ENCODE measurements at regions not wholly inside any gene's neighbourhood (a gene's known extent, or its start where the extent isn't known, plus 50 kb on each side); places are given as distances from the start of the nearest gene placed in this dataset.

DNA sequence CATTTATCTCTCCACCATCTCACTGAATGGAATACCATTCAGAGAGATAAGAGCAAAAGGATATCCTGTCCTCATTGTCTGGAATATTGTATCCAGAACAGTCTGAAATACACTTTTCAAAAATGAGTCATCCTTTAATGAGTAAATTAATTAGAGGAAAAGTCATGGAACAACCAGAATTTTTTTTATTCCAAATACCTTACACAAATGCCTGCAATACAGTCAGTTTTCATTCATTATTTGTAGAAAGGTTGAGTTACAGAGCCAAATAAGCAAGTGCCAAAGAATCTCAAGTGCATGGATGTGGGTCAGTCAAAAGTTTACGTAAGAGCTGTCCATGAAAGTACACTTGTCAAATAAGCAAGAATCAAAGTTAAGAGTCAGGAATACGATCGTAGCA is 482.6 kb downstream of the IPMK start:
- no peak overlapping the region for H3K27ac ChIP-seq (ENCODE audit: low read length)
- H3K36me3 ChIP-seq (ENCODE audit: control insufficient read depth in 1 of 2, insufficient read depth in 2 of 2, low read length in 2 of 2): no peaks in the 10 kb centered on the region
- H3K4me3 ChIP-seq (ENCODE audit: low read depth in 1 of 2, low read length in 2 of 2): no peak overlapping the region
- H3K4me1 ChIP-seq (ENCODE audit: control insufficient read depth in 1 of 2, insufficient read depth in 2 of 2, low read length in 2 of 2): no peaks in the 10 kb centered on the region
- H3K9me3 ChIP-seq (ENCODE audit: control insufficient read depth in 1 of 2, low read length in 2 of 2): no peaks in the 10 kb centered on the region
- H3K27me3 ChIP-seq (ENCODE audit: low read depth, low read length): no peaks in the 10 kb centered on the region

GRCh38 chr10:57776688-57777432 is 490.8 kb downstream of the IPMK start:
- H3K9me3 ChIP-seq (ENCODE audit: control insufficient read depth in 1 of 2, low read length in 2 of 2): no peaks in the 10 kb centered on the region
- H3K27ac ChIP-seq (ENCODE audit: low read length): no peak overlapping the region
- no peaks in the 10 kb centered on the region for H3K27me3 ChIP-seq (ENCODE audit: low read depth, low read length)
- no peak overlapping the region for H3K4me3 ChIP-seq (ENCODE audit: low read depth in 1 of 2, low read length in 2 of 2)
- H3K36me3 ChIP-seq (ENCODE audit: control insufficient read depth in 1 of 2, insufficient read depth in 2 of 2, low read length in 2 of 2): no peaks in the 10 kb centered on the region
- no peaks in the 10 kb centered on the region for H3K4me1 ChIP-seq (ENCODE audit: control insufficient read depth in 1 of 2, insufficient read depth in 2 of 2, low read length in 2 of 2)

- Histone ChIP-seq H3K4me3 (ENCODE audit: low read depth in 1 of 2, low read length in 2 of 2) (no peak overlapping the region), H3K36me3 (ENCODE audit: control insufficient read depth in 1 of 2, insufficient read depth in 2 of 2, low read length in 2 of 2) (no peaks in the 10 kb centered on the region), H3K9me3 (ENCODE audit: control insufficient read depth in 1 of 2, low read length in 2 of 2) (no peaks in the 10 kb centered on the region)
Observed at GRCh38 chr10:57775250-57775649, 492.4 kb downstream of the IPMK start.

DNA sequence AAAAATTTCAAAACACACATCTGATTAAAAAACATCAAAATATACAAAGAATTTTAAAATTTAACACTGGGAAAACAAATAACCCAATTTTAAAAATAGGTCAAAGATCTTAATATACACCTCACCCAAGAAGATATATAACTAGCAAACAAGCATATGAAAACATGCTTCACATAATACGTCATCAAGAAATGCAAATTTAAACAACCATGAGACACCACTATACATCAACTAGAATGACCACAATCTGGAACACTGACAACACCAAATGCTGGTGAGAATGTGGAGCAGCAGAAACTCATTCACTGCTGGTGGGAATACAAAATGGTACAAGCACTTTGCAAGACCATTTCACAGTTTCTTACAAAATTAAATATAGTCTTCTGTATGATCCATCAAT is 498.4 kb downstream of the IPMK start:
- Histone ChIP-seq H3K27ac (ENCODE audit: low read length) (no peak overlapping the region), H3K27me3 (ENCODE audit: low read depth, low read length) (no peaks in the 10 kb centered on the region), H3K36me3 (ENCODE audit: control insufficient read depth in 1 of 2, insufficient read depth in 2 of 2, low read length in 2 of 2) (no peaks in the 10 kb centered on the region), H3K4me3 (ENCODE audit: low read depth in 1 of 2, low read length in 2 of 2) (no peak overlapping the region), H3K4me1 (ENCODE audit: control insufficient read depth in 1 of 2, insufficient read depth in 2 of 2, low read length in 2 of 2) (no peaks in the 10 kb centered on the region), H3K9me3 (ENCODE audit: control insufficient read depth in 1 of 2, low read length in 2 of 2) (no peaks in the 10 kb centered on the region)

More at GRCh38 chr10:57775250-57775649, 492.4 kb downstream of the IPMK start:
- H3K27ac ChIP-seq (ENCODE audit: low read length): no peak overlapping the region
- H3K4me1 ChIP-seq (ENCODE audit: control insufficient read depth in 1 of 2, insufficient read depth in 2 of 2, low read length in 2 of 2): no peaks in the 10 kb centered on the region
- H3K27me3 ChIP-seq (ENCODE audit: low read depth, low read length): no peaks in the 10 kb centered on the region

DNA sequence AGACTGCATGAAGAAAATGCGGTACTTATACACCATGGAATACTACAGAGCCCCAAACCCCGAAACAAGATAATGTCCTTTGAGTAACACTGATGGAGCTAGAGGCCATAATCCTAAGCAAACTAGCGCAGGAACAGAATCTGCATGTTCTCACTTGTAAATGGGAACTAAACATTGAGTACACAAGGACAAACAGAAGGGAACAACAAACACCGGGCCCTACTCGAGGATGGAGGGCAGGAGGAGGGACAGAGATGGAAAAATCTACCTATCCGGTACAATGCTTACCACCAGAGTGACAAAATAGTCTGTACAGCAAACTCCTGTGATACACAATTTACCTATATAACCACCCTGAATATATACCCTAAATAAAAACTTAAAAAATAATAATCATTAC is 507.9 kb downstream of the IPMK start:
- H3K4me1 ChIP-seq (ENCODE audit: control insufficient read depth in 1 of 2, insufficient read depth in 2 of 2, low read length in 2 of 2): no peaks in the 10 kb centered on the region
- H3K27me3 ChIP-seq (ENCODE audit: low read depth, low read length): no peaks in the 10 kb centered on the region
- no peak overlapping the region for H3K4me3 ChIP-seq (ENCODE audit: low read depth in 1 of 2, low read length in 2 of 2)
- H3K9me3 ChIP-seq (ENCODE audit: control insufficient read depth in 1 of 2, low read length in 2 of 2): no peaks in the 10 kb centered on the region
- H3K36me3 ChIP-seq (ENCODE audit: control insufficient read depth in 1 of 2, insufficient read depth in 2 of 2, low read length in 2 of 2): no peaks in the 10 kb centered on the region
- H3K27ac ChIP-seq (ENCODE audit: low read length): no peak overlapping the region

DNA sequence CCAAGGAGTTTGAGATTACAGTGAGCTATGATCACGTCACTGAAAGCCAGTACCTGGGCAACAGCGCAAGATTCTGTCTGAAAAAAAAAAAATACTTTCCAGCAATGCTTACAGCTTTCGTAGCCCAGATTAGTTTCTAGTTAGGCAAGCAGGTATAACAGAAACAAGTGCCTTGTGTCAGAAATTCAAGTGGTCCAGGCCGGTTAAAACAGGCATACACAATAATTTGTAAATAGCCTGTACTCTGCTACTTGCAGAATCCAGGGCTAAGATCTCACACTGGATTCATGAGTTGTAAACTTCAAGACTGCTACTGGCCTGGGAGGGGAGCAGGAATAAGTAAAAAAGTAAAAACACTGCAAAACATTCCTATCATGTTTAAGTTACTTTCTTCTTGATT is 512.9 kb downstream of the IPMK start:
- no peaks in the 10 kb centered on the region for H3K36me3 ChIP-seq (ENCODE audit: control insufficient read depth in 1 of 2, insufficient read depth in 2 of 2, low read length in 2 of 2)
- H3K9me3 ChIP-seq (ENCODE audit: control insufficient read depth in 1 of 2, low read length in 2 of 2): peaks cover 0 to 3% of the 10 kb centered on the region in 2 donors
- no peak overlapping the region for H3K4me3 ChIP-seq (ENCODE audit: low read depth in 1 of 2, low read length in 2 of 2)
- H3K4me1 ChIP-seq (ENCODE audit: control insufficient read depth in 1 of 2, insufficient read depth in 2 of 2, low read length in 2 of 2): no peaks in the 10 kb centered on the region
- no peaks in the 10 kb centered on the region for H3K27me3 ChIP-seq (ENCODE audit: low read depth, low read length)
- no peak overlapping the region for H3K27ac ChIP-seq (ENCODE audit: low read length)

- Histone ChIP-seq H3K27ac (ENCODE audit: low read length) (no peak overlapping the region), H3K36me3 (ENCODE audit: control insufficient read depth in 1 of 2, insufficient read depth in 2 of 2, low read length in 2 of 2) (no peaks in the 10 kb centered on the region), H3K4me3 (ENCODE audit: low read depth in 1 of 2, low read length in 2 of 2) (no peak overlapping the region), H3K27me3 (ENCODE audit: low read depth, low read length) (no peaks in the 10 kb centered on the region), H3K4me1 (ENCODE audit: control insufficient read depth in 1 of 2, insufficient read depth in 2 of 2, low read length in 2 of 2) (no peaks in the 10 kb centered on the region), H3K9me3 (ENCODE audit: control insufficient read depth in 1 of 2, low read length in 2 of 2) (peaks cover 0 to 7% of the 10 kb centered on the region in 2 donors)
Observed at GRCh38 chr10:57743711-57744110, 524.0 kb downstream of the IPMK start.

- H3K9me3 ChIP-seq (ENCODE audit: control insufficient read depth in 1 of 2, low read length in 2 of 2): peaks cover 0 to 3% of the 10 kb centered on the region in 2 donors
- H3K27ac ChIP-seq (ENCODE audit: low read length): no peak overlapping the region
- H3K4me1 ChIP-seq (ENCODE audit: control insufficient read depth in 1 of 2, insufficient read depth in 2 of 2, low read length in 2 of 2): no peaks in the 10 kb centered on the region
- H3K27me3 ChIP-seq (ENCODE audit: low read depth, low read length): no peaks in the 10 kb centered on the region
- H3K36me3 ChIP-seq (ENCODE audit: control insufficient read depth in 1 of 2, insufficient read depth in 2 of 2, low read length in 2 of 2): no peaks in the 10 kb centered on the region
- no peak overlapping the region for H3K4me3 ChIP-seq (ENCODE audit: low read depth in 1 of 2, low read length in 2 of 2)
Observed at GRCh38 chr10:57741751-57742150, 525.9 kb downstream of the IPMK start.

DNA sequence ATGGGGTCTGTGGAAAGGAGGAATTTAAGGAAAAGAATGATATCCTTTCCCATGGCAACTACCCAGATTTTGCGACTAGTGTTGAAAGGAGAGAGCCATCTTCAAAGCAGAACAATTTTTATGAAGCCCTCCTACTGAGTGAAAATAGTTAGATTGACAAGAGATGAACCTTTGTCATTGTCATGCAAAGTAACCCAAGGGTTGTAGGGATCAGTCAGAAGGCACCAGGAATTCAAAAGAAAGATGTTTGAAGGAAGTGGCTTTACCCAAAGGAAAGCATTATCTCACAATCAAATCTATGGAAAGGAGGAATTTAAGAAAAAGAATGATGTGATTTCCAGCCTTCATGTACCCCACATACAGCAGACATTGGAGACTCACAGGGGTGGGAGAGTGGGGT is 544.4 kb downstream of the IPMK start:
- Histone ChIP-seq H3K9me3 (ENCODE audit: control insufficient read depth in 1 of 2, low read length in 2 of 2) (peaks cover 0 to 4% of the 10 kb centered on the region in 2 donors), H3K4me1 (ENCODE audit: control insufficient read depth in 1 of 2, insufficient read depth in 2 of 2, low read length in 2 of 2) (no peaks in the 10 kb centered on the region), H3K27me3 (ENCODE audit: low read depth, low read length) (no peaks in the 10 kb centered on the region), H3K4me3 (ENCODE audit: low read depth in 1 of 2, low read length in 2 of 2) (no peak overlapping the region), H3K36me3 (ENCODE audit: control insufficient read depth in 1 of 2, insufficient read depth in 2 of 2, low read length in 2 of 2) (no peaks in the 10 kb centered on the region), H3K27ac (ENCODE audit: low read length) (no peak overlapping the region)

DNA sequence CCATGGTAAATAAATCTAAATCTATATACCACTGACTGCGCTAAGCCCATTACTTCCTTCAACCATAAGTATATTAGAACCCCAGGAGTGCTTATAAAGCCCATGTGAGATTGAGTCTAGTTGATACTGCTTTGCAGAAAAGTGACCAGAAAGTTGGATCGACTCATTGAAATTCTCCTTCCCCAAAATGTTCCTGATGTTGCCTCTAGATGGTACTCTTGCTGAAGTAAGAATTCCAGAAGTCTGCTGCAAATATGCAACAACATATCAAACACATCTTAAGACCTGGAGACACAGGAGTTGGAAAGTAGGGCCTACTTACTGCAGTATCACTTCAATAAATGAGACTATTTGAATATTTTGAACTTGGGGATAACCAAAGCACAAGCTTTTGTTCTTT is 550.8 kb downstream of the IPMK start:
- Histone ChIP-seq H3K36me3 (ENCODE audit: control insufficient read depth in 1 of 2, insufficient read depth in 2 of 2, low read length in 2 of 2) (no peaks in the 10 kb centered on the region), H3K27ac (ENCODE audit: low read length) (no peak overlapping the region), H3K4me1 (ENCODE audit: control insufficient read depth in 1 of 2, insufficient read depth in 2 of 2, low read length in 2 of 2) (no peaks in the 10 kb centered on the region), H3K9me3 (ENCODE audit: control insufficient read depth in 1 of 2, low read length in 2 of 2) (peaks cover 0 to 4% of the 10 kb centered on the region in 2 donors), H3K4me3 (ENCODE audit: low read depth in 1 of 2, low read length in 2 of 2) (no peak overlapping the region), H3K27me3 (ENCODE audit: low read depth, low read length) (no peaks in the 10 kb centered on the region)

GRCh38 chr10:57715233-57715632 is 552.5 kb downstream of the IPMK start:
- no peak overlapping the region for H3K4me3 ChIP-seq (ENCODE audit: low read depth in 1 of 2, low read length in 2 of 2)
- no peaks in the 10 kb centered on the region for H3K4me1 ChIP-seq (ENCODE audit: control insufficient read depth in 1 of 2, insufficient read depth in 2 of 2, low read length in 2 of 2)
- peaks cover 0 to 4% of the 10 kb centered on the region in 2 donors for H3K9me3 ChIP-seq (ENCODE audit: control insufficient read depth in 1 of 2, low read length in 2 of 2)
- H3K36me3 ChIP-seq (ENCODE audit: control insufficient read depth in 1 of 2, insufficient read depth in 2 of 2, low read length in 2 of 2): no peaks in the 10 kb centered on the region
- H3K27me3 ChIP-seq (ENCODE audit: low read depth, low read length): no peaks in the 10 kb centered on the region
- H3K27ac ChIP-seq (ENCODE audit: low read length): no peak overlapping the region

GRCh38 chr10:57707300-57707658 is 560.4 kb downstream of the IPMK start:
- H3K36me3 ChIP-seq (ENCODE audit: control insufficient read depth in 1 of 2, insufficient read depth in 2 of 2, low read length in 2 of 2): no peaks in the 10 kb centered on the region

More at GRCh38 chr10:57707300-57707658, 560.4 kb downstream of the IPMK start:
- Histone ChIP-seq H3K9me3 (ENCODE audit: control insufficient read depth in 1 of 2, low read length in 2 of 2) (no peaks in the 10 kb centered on the region), H3K4me3 (ENCODE audit: low read depth in 1 of 2, low read length in 2 of 2) (no peak overlapping the region), H3K27ac (ENCODE audit: low read length) (no peak overlapping the region), H3K4me1 (ENCODE audit: control insufficient read depth in 1 of 2, insufficient read depth in 2 of 2, low read length in 2 of 2) (no peaks in the 10 kb centered on the region), H3K27me3 (ENCODE audit: low read depth, low read length) (no peaks in the 10 kb centered on the region)
